ENCODE measurements at regions not wholly inside any gene's neighbourhood (a gene's known extent, or its start where the extent isn't known, plus 50 kb on each side); places are given as distances from the start of the nearest gene placed in this dataset.
"Not testable (repeated sequence)": the region's sequence is repeated elsewhere in the genome, so short reads cannot be mapped to it uniquely, and the experiment has no call there.

- not testable (repeated sequence) for DNase-seq
These were observed 333.5 kb downstream of the KIF20B start for GRCh38 chr10:90034862-90035261.

GRCh38 chr10:90041585-90041984 lies 340.2 kb downstream of the KIF20B start:
- DNase-seq = no peak

DNA sequence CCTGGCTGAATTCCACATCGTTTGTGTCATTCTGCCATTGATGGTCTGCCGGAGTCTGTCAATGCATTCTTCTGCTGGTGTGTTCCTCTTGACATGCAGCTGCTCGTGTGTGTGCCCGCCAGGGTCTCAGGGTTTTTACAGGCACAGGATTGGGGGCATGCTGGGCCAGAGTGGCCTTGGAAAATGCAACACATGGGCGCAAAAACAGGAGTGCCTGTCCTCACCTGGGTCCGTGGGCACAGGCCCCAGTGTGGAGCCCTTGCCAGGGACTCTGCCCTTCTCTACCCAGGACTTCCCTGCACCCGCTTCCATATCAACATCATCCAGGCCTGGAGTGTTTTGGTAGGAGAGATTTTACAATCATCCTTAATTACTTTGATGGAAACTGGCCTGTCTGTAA lies 340.7 kb downstream of the KIF20B start:
- no peak for DNase-seq

- DNase-seq = no peak
These were observed 345.9 kb downstream of the KIF20B start for GRCh38 chr10:90047243-90047729.

- DNase-seq = no peak
These were observed 349.7 kb downstream of the KIF20B start for GRCh38 chr10:90051053-90051452.

- DNase-seq = no peak
These were observed 350.1 kb downstream of the KIF20B start for GRCh38 chr10:90051474-90051873.

DNA sequence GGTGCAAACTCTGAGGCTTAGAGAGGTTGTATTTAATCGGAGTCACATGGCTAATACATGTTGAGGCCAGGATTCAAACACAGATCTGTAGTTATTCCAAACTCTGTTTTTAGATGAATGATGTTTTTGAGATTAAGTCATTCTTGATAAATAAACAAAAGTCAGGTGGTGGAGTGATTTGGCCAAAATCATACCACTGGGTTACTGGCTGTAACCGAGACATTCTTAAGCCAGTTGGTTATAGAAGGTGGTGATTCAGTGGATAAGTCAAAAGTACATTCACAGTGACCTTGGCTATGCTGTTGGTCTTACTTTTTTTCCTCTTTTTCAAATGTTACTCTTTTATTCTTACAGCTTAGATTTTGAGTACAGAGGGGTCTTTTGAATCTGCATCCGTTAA lies 361.4 kb downstream of the KIF20B start:
- DNase-seq = no peak

DNA sequence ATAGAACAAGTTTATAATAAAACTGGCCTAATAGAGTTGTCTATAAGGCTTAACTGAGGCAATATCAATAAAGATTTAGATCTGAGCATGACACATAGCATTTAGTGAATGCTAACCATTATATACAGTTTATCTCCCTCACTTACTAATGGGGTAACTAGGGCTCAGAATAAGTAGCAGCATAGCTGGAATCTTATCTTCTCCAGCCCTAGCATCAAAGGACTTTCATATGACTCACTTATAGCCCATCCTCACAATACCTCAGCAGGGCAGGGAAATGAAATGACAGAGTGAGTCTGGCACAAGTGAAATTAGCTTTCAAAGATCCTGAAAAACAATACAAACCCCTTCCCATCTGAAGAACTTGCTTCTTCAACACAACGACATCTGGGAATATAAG lies 362.9 kb downstream of the KIF20B start:
- DNase-seq = no peak

GRCh38 chr10:90066435-90066834 lies 365.0 kb downstream of the KIF20B start:
- DNase-seq = no peak

GRCh38 chr10:90075995-90076394 lies 374.6 kb downstream of the KIF20B start:
- DNase-seq = no peak

DNA sequence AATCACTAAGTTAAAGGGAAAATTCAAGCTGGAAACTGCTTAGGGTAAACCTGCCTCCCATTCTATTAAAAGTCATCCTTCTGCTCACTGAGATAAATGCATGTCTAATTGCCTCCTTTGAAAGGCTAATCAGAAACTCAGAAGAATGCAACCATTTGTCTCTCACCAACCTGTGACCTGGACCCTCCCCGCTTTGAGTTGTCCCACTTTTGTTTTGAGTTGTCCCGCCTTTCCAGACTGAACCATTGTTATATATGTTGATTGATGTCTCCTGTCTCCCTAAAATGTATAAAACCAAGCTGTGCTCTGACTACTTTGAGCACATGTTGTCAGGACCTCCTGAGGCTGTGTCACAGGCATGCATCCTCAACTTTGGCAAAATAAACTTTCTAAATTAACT lies 378.4 kb downstream of the KIF20B start:
- no peak for DNase-seq

DNA sequence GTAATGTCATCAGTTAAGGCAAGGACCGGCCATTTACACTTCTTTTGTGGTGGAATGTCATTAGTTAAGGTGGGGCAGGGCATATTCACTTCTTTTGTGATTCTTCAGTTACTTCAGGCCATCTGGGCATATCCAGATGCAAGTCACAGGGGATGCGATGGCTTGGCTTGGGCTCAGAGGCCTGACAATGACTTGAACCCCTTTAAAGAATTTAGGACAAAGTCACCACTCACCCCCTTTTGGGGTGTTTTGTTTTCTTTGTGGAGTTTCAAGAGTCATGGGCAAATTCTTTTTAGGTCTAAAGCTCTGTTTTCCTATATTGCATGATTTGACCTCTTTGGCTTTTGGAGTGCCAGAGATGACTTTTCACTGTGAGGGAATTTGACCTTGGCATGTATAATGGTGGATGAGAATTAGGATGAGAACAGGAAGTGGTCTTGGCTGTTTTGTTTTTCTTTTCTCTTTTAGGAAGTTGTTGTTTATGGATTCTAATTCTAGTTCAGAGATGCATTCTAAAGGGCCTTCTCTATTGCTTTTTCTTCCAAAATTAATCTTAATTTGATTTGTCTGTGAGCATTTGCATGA lies 385.3 kb downstream of the KIF20B start:
- not testable (repeated sequence) for DNase-seq

DNA sequence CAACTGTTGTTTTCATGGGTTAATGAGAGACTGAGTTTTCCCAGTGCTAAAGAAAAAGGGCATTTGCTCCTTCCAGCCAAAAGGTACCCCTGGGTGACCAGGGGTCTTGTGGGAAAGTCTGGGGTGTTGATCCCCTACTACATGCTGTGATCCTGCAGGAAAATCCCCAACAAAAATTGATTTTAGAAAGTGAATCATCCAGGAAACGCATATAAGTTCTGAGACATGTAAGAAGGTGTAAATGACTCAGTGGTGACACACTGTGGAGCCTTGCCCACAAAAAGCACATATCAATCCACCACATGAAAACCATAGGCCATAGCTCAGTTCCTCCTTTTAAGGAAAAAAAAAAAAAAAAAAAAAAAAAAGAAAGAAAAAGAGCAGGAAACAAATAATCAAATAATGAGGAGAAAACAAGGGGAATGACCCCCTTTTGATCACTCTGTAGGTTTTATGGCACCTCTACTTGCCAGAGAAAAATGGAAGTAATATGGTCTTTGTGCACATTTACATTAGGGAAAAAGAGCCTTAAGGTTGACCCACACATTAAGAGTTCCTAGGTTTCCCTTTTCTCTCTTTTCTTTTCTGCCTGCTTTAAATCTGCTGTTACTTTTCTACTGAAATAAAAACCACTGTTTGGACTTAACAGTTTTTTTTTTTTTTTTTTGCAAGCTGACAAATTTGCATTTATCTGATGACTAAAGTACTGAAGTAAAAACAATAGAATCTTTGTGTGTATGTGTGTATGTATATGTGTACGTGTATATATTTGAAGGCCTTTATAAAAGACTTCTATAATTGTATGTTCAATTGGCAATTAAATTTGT lies 386.0 kb downstream of the KIF20B start:
- DNase-seq = no peak

DNA sequence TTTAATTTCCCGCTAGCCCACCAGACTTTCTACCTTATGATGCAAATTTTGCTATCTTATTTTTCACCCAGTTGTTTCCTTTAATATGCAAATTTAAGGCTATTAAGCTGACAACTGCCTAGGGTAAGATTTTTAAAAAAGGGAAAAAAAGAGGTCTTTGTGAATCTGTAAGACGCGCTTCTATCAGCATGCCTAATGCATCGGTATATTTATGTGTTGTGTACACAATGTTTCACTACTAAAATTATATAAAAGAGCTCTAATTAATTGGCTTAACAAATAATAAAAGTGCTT lies 386.6 kb downstream of the KIF20B start:
- DNase-seq = no peak

DNA sequence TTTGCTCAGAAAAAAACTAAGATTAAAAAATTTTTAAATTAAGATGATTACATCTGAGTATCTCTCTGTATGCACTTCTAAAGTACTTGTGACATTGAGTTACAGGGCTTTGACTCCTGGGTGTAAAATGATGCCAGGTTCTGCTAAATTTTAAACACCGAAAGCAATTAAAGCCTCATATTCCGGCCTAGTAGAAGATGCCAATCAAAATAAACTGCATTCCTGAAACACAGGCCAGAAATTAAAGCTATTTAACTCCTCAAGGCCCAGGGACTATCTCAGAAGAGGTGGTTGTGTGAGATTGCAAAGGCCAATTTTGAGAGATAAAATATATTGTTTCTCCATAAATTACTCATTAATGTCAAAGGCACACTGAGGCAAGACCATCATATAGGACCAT lies 388.3 kb downstream of the KIF20B start:
- DNase-seq = no peak

- no peak for DNase-seq
These were observed 394.8 kb downstream of the KIF20B start for GRCh38 chr10:90096196-90096595.

GRCh38 chr10:90107581-90107980 lies 406.2 kb downstream of the KIF20B start:
- DNase-seq = not testable (repeated sequence)

GRCh38 chr10:90111671-90112070 lies 410.3 kb downstream of the KIF20B start:
- DNase-seq = no peak

DNA sequence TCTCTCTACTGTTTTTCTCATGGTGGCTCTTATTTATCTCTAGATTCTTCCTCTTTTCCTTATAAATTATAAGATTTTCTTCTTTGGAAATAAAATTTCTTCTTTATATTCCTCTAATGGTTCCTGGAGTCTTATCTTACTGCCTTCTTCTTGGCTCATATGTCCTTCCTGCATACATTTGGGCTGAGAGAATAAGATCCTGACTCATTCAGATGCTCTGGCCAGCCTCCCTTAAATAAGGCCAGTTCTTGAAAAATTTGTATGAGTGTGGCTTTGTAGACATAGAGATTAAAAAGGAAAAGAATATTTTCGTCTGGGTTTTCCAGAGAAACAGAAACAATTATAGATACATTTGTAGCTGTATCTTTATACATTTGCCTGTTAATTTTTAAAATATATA lies 411.3 kb downstream of the KIF20B start:
- no peak for DNase-seq

DNA sequence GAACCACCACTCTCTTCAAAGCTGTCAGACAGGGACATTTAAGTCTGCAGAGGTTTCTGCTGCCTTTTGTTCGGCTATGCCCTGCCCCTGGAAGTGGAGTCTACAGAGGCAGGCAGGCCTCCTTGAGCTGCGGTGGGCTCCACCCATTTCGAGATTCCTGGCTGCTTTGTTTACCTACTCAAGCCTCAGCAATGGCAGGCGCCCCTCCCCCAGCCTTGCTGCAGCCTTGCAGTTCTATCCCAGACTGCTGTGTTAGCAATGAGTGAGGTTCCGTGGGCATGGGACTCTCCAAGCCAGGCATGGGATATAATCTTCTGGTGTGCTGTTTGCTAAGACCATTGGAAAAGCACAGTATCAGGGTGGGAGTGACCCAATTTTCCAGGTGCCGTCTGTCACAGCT lies 417.2 kb downstream of the KIF20B start:
- DNase-seq = not testable (repeated sequence)

DNA sequence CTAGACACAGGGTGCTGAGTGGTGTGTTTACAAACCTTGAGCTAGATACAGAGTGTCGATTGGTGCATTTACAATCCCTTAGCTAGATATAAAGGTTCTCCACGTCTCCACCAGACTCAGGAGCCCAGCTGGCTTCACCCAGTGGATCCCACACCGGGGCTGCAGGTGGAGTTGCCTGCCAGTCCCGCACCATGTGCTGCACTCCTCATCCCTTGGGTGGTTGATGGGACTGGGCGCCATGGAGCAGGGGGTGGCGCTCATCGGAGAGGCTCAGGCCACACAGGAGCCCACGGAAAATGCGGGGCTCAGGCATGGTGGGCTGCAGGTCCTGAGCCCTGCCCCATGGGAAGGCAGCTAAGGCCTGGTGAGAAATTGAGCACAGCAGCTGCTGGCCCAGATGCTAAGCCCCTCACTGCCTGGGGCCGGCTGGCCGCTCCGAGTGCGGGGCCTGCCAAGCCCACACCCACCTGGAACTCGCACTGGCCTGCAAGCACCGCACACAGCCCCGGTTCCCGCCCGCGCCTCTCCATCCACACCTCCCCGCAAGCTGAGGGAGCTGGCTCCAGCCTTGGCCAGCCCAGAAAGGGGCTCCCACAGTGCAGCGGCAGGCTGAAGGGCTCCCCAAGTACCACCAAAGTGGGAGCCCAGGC lies 418.4 kb downstream of the KIF20B start:
- DNase-seq = not testable (repeated sequence)

DNA sequence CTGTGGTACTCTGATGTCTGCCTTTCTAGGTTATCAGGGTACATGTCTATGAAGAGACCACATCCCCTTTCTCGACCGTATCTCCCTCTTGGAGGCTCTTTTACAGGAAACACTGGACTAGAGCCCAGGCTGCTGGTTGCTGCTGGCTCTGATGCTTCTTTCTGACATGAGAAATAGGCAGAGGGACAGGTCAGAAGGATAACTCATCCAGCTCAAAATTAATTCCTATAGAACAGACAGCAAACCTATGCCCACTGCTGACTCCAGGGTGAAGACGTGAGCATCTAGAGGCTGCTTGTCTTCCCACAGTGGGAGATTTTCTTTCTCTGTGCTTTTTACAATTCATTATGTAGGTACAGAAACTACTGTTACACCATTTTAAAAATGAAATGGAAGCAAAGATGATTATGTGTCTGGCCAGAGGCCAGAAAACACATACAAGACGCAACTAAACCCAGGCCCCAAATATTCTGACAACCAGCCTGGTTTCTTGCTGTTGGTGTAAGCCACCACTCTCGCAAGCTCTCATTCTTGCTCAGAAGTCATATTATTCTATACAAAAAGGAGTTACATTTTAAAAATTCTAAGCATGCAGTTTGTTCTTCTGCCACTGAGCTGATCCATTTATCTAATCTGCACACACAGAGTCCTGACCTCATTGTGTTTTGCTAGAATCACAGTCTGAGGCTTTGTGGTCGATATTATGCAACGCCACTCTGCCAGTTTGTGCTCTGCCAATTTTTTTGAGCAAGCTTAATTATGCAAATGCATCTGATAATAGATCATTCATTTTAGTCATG lies 424.3 kb downstream of the KIF20B start:
- DNase-seq = no peak

- DNase-seq = no peak
These were observed 424.8 kb downstream of the KIF20B start for GRCh38 chr10:90126256-90126595.
